ENCODE measurements at regions not wholly inside any gene's neighbourhood (a gene's known extent, or its start where the extent isn't known, plus 50 kb on each side); places are given as distances from the start of the nearest gene placed in this dataset.

DNA sequence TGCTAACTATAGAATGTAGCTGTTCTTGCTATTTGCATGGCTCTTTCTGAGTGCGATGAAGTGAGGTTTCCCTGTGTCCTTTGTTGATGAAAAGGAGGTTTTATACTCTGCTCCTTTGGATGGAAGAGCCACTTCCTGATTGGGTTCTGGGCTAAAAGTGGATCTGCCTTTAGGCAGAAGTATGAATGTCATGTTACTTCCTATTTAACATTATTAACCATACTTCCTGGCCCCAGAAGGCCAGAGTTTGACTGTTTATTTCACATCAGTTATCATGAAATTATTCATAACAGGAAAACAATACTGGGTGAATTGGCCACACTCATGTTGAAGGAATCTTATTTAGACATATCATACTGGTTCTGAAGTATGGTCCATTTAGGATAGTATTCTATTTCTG is 386.2 kb downstream of the PCDH7 start:
- H3K9me2 ChIP-seq (ENCODE audit: insufficient read depth) = no peaks in the 10 kb centered on the region
- in situ Hi-C loops (cut with MboI) = no loop called here
- DNase-seq = no peak
- WGBS, 2 experiments (ENCODE audit: low coverage in 1 of 2, low lambda C conversion rate in 2 of 2, missing lambda C conversion rate in 2 of 2) = 81 to 85% methylated on average over 1 of the region's 1 CpG
- no peaks in the 10 kb centered on the region for H3K36me3 ChIP-seq (ENCODE audit: low read depth)
- no peak overlapping the region for H2AFZ ChIP-seq
- H3K27me3 ChIP-seq (replicated peaks; ENCODE audit: insufficient read depth) = no peaks in the 10 kb centered on the region
- no peaks in the 10 kb centered on the region for H3K4me1 ChIP-seq (ENCODE audit: insufficient read depth)
- no peaks in the 10 kb centered on the region for H4K20me1 ChIP-seq (ENCODE audit: insufficient read depth)
- H3K4me2 ChIP-seq (ENCODE audit: unreplicated experiment) = no peak overlapping the region
- H3K4me3 ChIP-seq = no peak overlapping the region
- no peaks in the 10 kb centered on the region for H3K79me2 ChIP-seq (ENCODE audit: insufficient read depth)
- no peak overlapping the region for H3K27ac ChIP-seq
- TF ChIP-seq EZH2 (IDR thresholded peaks at IDR 0.05; ENCODE audit: insufficient read depth, poor library complexity, severe bottlenecking) = no peak
- TF ChIP-seq EZH2phosphoT487 (IDR thresholded peaks at IDR 0.05; ENCODE audit: insufficient read depth, low read depth) = no peak
- H3K9me3 ChIP-seq (ENCODE audit: low read depth) = no peaks in the 10 kb centered on the region
- H3F3A ChIP-seq (ENCODE audit: insufficient read depth) = no peaks in the 10 kb centered on the region
- H3K9ac ChIP-seq = no peak overlapping the region

DNA sequence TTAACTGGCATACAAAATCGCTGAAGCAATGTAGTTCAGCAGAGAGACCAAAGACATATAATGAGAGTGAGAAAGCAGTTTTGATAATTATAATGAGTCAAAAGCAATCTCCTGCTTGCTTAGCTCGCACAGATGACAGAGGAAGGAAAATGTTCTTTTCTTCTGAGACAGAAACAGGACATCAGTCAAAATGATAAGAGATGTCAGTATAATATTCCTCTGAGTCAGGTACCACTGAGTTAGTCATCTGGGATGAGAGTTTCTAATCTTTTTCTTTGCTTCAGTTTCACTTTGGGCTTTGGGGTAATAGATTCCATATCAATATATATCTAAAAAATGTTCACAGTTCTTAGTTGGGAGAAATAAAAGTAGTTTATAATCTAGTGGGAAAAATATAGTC is 387.2 kb downstream of the PCDH7 start:
- Histone ChIP-seq H3K9me2 (ENCODE audit: insufficient read depth) (no peaks in the 10 kb centered on the region), H3K4me3 (no peak overlapping the region), H3K27me3 (replicated peaks; ENCODE audit: insufficient read depth) (no peaks in the 10 kb centered on the region), H2AFZ (no peak overlapping the region), H3K9ac (no peak overlapping the region), H3K36me3 (ENCODE audit: low read depth) (no peaks in the 10 kb centered on the region), H3K79me2 (ENCODE audit: insufficient read depth) (no peaks in the 10 kb centered on the region), H3K4me2 (ENCODE audit: unreplicated experiment) (no peak overlapping the region), H3K4me1 (ENCODE audit: insufficient read depth) (no peaks in the 10 kb centered on the region), H4K20me1 (ENCODE audit: insufficient read depth) (no peaks in the 10 kb centered on the region), H3F3A (ENCODE audit: insufficient read depth) (no peaks in the 10 kb centered on the region), H3K27ac (no peak overlapping the region), H3K9me3 (ENCODE audit: low read depth) (no peaks in the 10 kb centered on the region)
- 14 to 20% methylated on average over 2 of the region's 2 CpGs for WGBS, 2 experiments (ENCODE audit: low coverage in 1 of 2, low lambda C conversion rate in 2 of 2, missing lambda C conversion rate in 2 of 2)
- TF ChIP-seq EZH2phosphoT487 (IDR thresholded peaks at IDR 0.05; ENCODE audit: insufficient read depth, low read depth) = no peak
- no peak for TF ChIP-seq EZH2 (IDR thresholded peaks at IDR 0.05; ENCODE audit: insufficient read depth, poor library complexity, severe bottlenecking)
- DNase-seq = no peak
- in situ Hi-C loops (cut with MboI) = no loop called here

DNA sequence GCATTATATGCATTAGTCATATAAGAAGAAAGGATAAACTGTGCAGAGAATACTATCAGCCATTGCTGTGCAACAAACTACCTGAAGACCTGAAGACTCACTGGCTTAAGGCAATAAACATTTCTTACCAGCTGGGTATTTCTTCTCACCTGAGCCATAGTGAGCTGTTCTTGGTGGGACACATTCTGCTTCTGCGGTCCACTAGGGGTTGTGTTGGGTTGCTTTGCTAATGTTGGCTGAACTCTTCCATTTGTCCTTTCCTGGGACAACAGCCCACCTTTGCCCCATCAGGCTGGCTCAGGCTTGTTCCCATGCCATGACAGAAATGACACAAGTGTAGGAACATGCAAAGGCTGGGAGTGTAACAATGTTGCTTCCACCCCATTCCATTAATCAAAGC is 388.6 kb downstream of the PCDH7 start:
- Histone ChIP-seq H2AFZ (no peak overlapping the region), H3K4me2 (ENCODE audit: unreplicated experiment) (no peak overlapping the region), H3K9ac (no peak overlapping the region), H3K9me3 (ENCODE audit: low read depth) (no peaks in the 10 kb centered on the region), H3K36me3 (ENCODE audit: low read depth) (no peaks in the 10 kb centered on the region), H3K79me2 (ENCODE audit: insufficient read depth) (no peaks in the 10 kb centered on the region), H3F3A (ENCODE audit: insufficient read depth) (no peaks in the 10 kb centered on the region), H3K9me2 (ENCODE audit: insufficient read depth) (no peaks in the 10 kb centered on the region), H3K27me3 (replicated peaks; ENCODE audit: insufficient read depth) (no peaks in the 10 kb centered on the region), H3K4me1 (ENCODE audit: insufficient read depth) (no peaks in the 10 kb centered on the region), H4K20me1 (ENCODE audit: insufficient read depth) (no peaks in the 10 kb centered on the region), H3K27ac (no peak overlapping the region), H3K4me3 (no peak overlapping the region)
- TF ChIP-seq EZH2 (IDR thresholded peaks at IDR 0.05; ENCODE audit: insufficient read depth, poor library complexity, severe bottlenecking) = no peak
- no peak for TF ChIP-seq EZH2phosphoT487 (IDR thresholded peaks at IDR 0.05; ENCODE audit: insufficient read depth, low read depth)
- no peak for DNase-seq
- in situ Hi-C loops (cut with MboI) = no loop called here
- WGBS, 2 experiments (ENCODE audit: low coverage in 1 of 2, low lambda C conversion rate in 2 of 2, missing lambda C conversion rate in 2 of 2) = 45 to 47% methylated on average over 1 of the region's 1 CpG

DNA sequence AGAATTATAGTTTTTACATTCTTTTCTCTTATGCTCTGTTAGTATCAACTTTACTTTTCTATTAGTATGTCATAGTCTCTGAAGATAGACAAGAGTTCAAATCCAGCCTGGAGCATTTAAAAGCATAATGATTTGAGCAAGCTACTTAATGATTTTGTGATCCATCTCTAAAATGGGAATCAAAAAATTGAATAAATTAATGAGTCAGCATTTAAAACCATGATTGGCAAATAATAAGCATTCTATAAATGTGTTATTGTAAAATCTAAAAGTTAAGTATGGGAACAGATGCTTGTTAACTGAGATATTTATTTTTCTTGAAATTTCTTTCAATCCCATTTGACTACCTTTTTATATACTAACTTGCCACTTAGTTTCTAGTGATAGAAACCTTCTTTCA is 391.6 kb downstream of the PCDH7 start:
- TF ChIP-seq EZH2phosphoT487 (IDR thresholded peaks at IDR 0.05; ENCODE audit: insufficient read depth, low read depth) (no peak), EZH2 (IDR thresholded peaks at IDR 0.05; ENCODE audit: insufficient read depth, poor library complexity, severe bottlenecking) (no peak)
- H3K9me2 ChIP-seq (ENCODE audit: insufficient read depth) = no peaks in the 10 kb centered on the region
- no peaks in the 10 kb centered on the region for H3K36me3 ChIP-seq (ENCODE audit: low read depth)
- no peaks in the 10 kb centered on the region for H3K9me3 ChIP-seq (ENCODE audit: low read depth)
- H3K4me3 ChIP-seq = no peak overlapping the region
- H3K4me1 ChIP-seq (ENCODE audit: insufficient read depth) = no peaks in the 10 kb centered on the region
- DNase-seq = no peak
- no peaks in the 10 kb centered on the region for H4K20me1 ChIP-seq (ENCODE audit: insufficient read depth)
- H3K27me3 ChIP-seq (replicated peaks; ENCODE audit: insufficient read depth) = no peaks in the 10 kb centered on the region
- no peaks in the 10 kb centered on the region for H3F3A ChIP-seq (ENCODE audit: insufficient read depth)
- H3K9ac ChIP-seq = no peak overlapping the region
- in situ Hi-C loops (cut with MboI) = no loop called here
- no peak overlapping the region for H3K4me2 ChIP-seq (ENCODE audit: unreplicated experiment)
- no peak overlapping the region for H2AFZ ChIP-seq
- H3K79me2 ChIP-seq (ENCODE audit: insufficient read depth) = no peaks in the 10 kb centered on the region
- no peak overlapping the region for H3K27ac ChIP-seq

DNA sequence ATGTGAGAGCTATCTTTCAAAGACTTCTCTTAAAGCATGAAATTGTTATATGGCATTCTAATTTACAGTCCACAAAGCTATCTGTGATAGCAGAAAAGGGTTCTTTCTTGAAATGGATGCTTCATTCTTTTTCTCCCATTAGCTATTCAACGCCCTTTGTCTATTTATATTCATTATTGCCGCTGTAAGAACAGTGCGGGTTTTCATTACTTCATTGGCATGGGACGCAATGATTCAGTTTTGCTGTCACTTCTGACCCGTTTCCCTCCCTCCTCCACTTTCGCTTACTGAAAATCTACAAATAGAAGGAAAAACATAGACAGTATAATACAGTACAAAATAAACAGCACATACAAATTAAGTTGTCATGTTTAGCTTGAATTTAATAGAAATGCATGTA is 394.6 kb downstream of the PCDH7 start:
- Histone ChIP-seq H3K4me3 (no peak overlapping the region), H3K9me2 (ENCODE audit: insufficient read depth) (no peaks in the 10 kb centered on the region), H3K9ac (no peak overlapping the region), H3K27me3 (replicated peaks; ENCODE audit: insufficient read depth) (no peaks in the 10 kb centered on the region), H3K4me2 (ENCODE audit: unreplicated experiment) (no peak overlapping the region), H3K4me1 (ENCODE audit: insufficient read depth) (no peaks in the 10 kb centered on the region), H2AFZ (no peak overlapping the region), H3F3A (ENCODE audit: insufficient read depth) (no peaks in the 10 kb centered on the region), H4K20me1 (ENCODE audit: insufficient read depth) (no peaks in the 10 kb centered on the region), H3K27ac (no peak overlapping the region), H3K79me2 (ENCODE audit: insufficient read depth) (no peaks in the 10 kb centered on the region), H3K36me3 (ENCODE audit: low read depth) (no peaks in the 10 kb centered on the region), H3K9me3 (ENCODE audit: low read depth) (no peaks in the 10 kb centered on the region)
- in situ Hi-C loops (cut with MboI) = no loop called here
- no peak for DNase-seq
- WGBS, 2 experiments (ENCODE audit: low coverage in 1 of 2, low lambda C conversion rate in 2 of 2, missing lambda C conversion rate in 2 of 2) = 47 to 52% methylated on average over 6 of the region's 6 CpGs
- TF ChIP-seq EZH2 (IDR thresholded peaks at IDR 0.05; ENCODE audit: insufficient read depth, poor library complexity, severe bottlenecking) (no peak), EZH2phosphoT487 (IDR thresholded peaks at IDR 0.05; ENCODE audit: insufficient read depth, low read depth) (no peak)
